Hepatic stellate cell (primary cell): ENCODE measurements at regions not wholly inside any gene's neighbourhood (a gene's known extent, or its start where the extent isn't known, plus 50 kb on each side); places are given as distances from the start of the nearest gene placed in this dataset.

Experiments
- DNase-seq: peaks from one replicate; pipeline ENCODE4 v3.0.0; 2011; ENCODE audit warnings: low spot score

- DNase-seq = no peak
These were observed 288.2 kb downstream of the PTPRU start for GRCh38 chr1:29524285-29525065.

- DNase-seq = no peak
These were observed 287.3 kb downstream of the PTPRU start for GRCh38 chr1:29523576-29523975.

GRCh38 chr1:29523136-29523535, 286.8 kb downstream of the PTPRU start:
- DNase-seq = no peak

GRCh38 chr1:29521811-29522580, 285.7 kb downstream of the PTPRU start:
- DNase-seq = no peak

GRCh38 chr1:29521438-29521715, 285.1 kb downstream of the PTPRU start:
- no peak for DNase-seq

- DNase-seq = no peak
These were observed 284.5 kb downstream of the PTPRU start for GRCh38 chr1:29520571-29521437.

GRCh38 chr1:29519788-29520110, 283.4 kb downstream of the PTPRU start:
- DNase-seq = no peak

GRCh38 chr1:29519108-29519787, 282.9 kb downstream of the PTPRU start:
- DNase-seq = no peak

- no peak for DNase-seq
These were observed 282.0 kb downstream of the PTPRU start for GRCh38 chr1:29518183-29518835.

GRCh38 chr1:29517251-29518086, 281.1 kb downstream of the PTPRU start:
- no peak for DNase-seq

- DNase-seq = no peak
These were observed 279.9 kb downstream of the PTPRU start for GRCh38 chr1:29516063-29516820.

- DNase-seq = no peak
These were observed 279.0 kb downstream of the PTPRU start for GRCh38 chr1:29515170-29515955.

- no peak for DNase-seq
These were observed 278.2 kb downstream of the PTPRU start for GRCh38 chr1:29514361-29515169.

- peak; percentile 65 for DNase-seq
These were observed 277.0 kb downstream of the PTPRU start for GRCh38 chr1:29513357-29513756.

GRCh38 chr1:29511436-29511835, 275.1 kb downstream of the PTPRU start:
- no peak for DNase-seq

GRCh38 chr1:29508458-29509107, 272.3 kb downstream of the PTPRU start:
- no peak for DNase-seq

- no peak for DNase-seq
These were observed 270.4 kb downstream of the PTPRU start for GRCh38 chr1:29506678-29507225.
